GM06990 (cell line): ENCODE measurements at regions not wholly inside any gene's neighbourhood (a gene's known extent, or its start where the extent isn't known, plus 50 kb on each side); places are given as distances from the start of the nearest gene placed in this dataset.

Experiments used
- DNase-seq: peaks from one replicate; pipeline ENCODE4 v3.0.0-alpha.2; 2011; ENCODE audit not compliant: insufficient read length; ENCODE audit errors: extremely low read depth
- H3K27me3 ChIP-seq: replicated peaks from 2 replicates; pipeline ENCODE4 v1.6.0; 2011; ENCODE audit warnings: low read length; ENCODE audit not compliant: control insufficient read depth, insufficient read depth
- H3K36me3 ChIP-seq: 2 replicates; pipeline ENCODE4 v1.5.1; 2011; ENCODE audit warnings: low read length; ENCODE audit not compliant: control insufficient read depth, insufficient read depth
- H3K4me3 ChIP-seq: replicated peaks from 2 replicates; pipeline ENCODE4 v1.5.1; 2011; ENCODE audit warnings: low read depth, mild to moderate bottlenecking, control low read depth, low read length
- CTCF ChIP-seq: IDR thresholded peaks from 2 replicates; pipeline ENCODE4 v1.5.1; 2011; ENCODE audit warnings: low read length, control low read depth, mild to moderate bottlenecking, inconsistent platforms; ENCODE audit not compliant: insufficient read depth, poor library complexity, severe bottlenecking

DNA sequence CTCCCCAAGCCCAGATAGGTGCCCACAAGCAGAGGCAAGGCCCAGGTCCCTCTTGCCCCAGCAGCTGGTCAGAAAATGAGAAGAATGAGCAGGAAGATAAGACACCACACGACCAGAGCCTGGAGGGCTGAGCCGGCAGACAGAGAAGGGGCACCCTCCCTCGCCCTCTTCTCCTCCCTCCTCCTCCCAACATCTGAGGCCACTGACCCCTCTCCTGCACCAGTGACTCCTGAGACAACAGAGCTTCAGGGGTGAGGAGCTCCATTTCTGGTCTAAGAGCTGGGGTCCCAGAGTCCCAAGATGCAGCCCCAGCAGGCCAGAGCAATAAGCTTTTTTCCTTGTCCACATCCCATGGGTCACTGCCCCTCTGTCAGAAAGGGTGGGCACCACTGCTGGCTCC is 159.2 kb downstream of the TRIM29 start:
- no peak for DNase-seq
- TF ChIP-seq CTCF: no peak
- no peak overlapping the region for H3K4me3 ChIP-seq
- no peaks in the 10 kb centered on the region for H3K36me3 ChIP-seq
- H3K27me3 ChIP-seq: peaks cover 2% of the 10 kb centered on the region; the same call in 1 of the 2 replicates

DNA sequence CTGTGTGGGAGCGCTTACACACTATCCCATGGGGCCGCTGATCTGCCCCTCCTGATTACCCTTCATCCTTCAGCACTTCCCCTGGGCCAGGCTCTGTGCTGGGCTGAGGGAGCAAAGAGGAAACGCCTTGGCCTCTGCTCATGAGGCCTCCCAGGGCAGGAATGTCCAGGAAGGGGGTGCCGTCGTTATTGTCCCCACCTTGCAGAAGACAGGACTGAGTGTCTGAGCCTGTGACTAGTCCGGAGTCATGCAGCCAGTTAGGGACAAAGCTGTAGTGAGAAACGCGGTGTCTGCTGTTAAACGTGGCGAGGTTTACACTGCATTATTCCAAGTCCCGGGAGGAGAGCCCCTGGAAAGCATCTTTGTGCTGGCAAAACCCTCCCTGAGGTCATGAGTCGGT is 160.0 kb downstream of the TRIM29 start:
- H3K36me3 ChIP-seq: no peaks in the 10 kb centered on the region
- H3K27me3 ChIP-seq: peaks cover 2% of the 10 kb centered on the region; the same call in 1 of the 2 replicates
- TF ChIP-seq CTCF: no peak
- no peak for DNase-seq
- no peak overlapping the region for H3K4me3 ChIP-seq

GRCh38 chr11:119977561-119977860 is 160.4 kb downstream of the TRIM29 start:
- Histone ChIP-seq H3K36me3 (no peaks in the 10 kb centered on the region), H3K4me3 (no peak overlapping the region), H3K27me3 (peaks cover 2% of the 10 kb centered on the region; the same call in 1 of the 2 replicates)
- no peak for DNase-seq
- TF ChIP-seq CTCF: no peak

DNA sequence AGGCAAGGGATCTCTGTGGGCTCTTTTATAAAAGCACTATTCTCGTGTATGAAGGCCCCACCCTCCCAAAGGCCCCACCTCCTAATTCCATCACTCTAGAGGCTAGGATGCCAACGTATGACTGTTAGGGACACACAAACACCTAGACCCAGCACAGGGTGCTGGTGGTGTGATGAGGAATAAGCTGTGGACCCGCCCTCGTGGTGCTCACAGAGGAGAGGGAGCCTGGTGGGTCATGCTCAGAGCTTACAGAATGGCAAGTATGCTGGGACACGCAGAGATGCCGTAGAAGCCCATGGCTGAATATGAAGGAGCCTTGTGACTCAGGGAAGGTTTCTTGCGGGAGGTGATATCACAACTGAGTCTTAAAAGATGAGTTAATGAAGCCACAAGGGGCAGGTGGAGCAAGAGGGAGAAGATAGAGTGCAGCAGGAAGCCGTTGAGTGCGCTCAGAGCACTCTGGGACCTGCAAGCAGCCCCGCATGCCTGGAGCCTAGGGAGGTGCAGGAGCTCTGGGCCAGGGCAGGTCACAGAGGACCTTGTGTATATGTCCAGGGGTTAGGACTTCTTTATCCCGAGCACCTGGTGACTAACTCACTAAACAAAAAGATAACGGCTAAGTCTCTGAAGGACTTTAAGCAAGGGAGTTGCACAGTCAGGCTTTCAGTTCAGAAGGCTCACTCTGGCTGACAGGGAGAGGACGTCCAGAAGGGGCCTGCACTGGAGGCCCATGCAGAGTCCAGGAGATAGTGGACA is 160.9 kb downstream of the TRIM29 start:
- Histone ChIP-seq H3K36me3 (no peaks in the 10 kb centered on the region), H3K27me3 (peaks cover 2% of the 10 kb centered on the region; the same call in 1 of the 2 replicates), H3K4me3 (no peak overlapping the region)
- TF ChIP-seq CTCF: no peak
- DNase-seq: no peak

- TF ChIP-seq CTCF: no peak
- Histone ChIP-seq H3K27me3 (peaks cover 2% of the 10 kb centered on the region; the same call in 1 of the 2 replicates), H3K4me3 (no peak overlapping the region), H3K36me3 (no peaks in the 10 kb centered on the region)
- no peak for DNase-seq
Measured at GRCh38 chr11:119975561-119976152, 162.3 kb downstream of the TRIM29 start.

GRCh38 chr11:119974467-119974866 is 163.4 kb downstream of the TRIM29 start:
- H3K27me3 ChIP-seq: peaks cover 2% of the 10 kb centered on the region; the same call in 1 of the 2 replicates
- H3K36me3 ChIP-seq: no peaks in the 10 kb centered on the region
- no peak for DNase-seq
- TF ChIP-seq CTCF: no peak
- no peak overlapping the region for H3K4me3 ChIP-seq
